GM19324 (cell line): ENCODE measurements at regions not wholly inside any gene's neighbourhood (a gene's known extent, or its start where the extent isn't known, plus 50 kb on each side); places are given as distances from the start of the nearest gene placed in this dataset.

ENCODE experiments used
- ATAC-seq: cut with Tn5 transposase; IDR thresholded peaks from one replicate; pipeline ENCODE4 v1.9.1; 2021; ENCODE audit warnings: mild to moderate bottlenecking, moderate library complexity; ENCODE audit not compliant: unreplicated experiment, low FRiP score

GRCh38 chr2:107197594-107198294 lies 311.8 kb upstream of the ST6GAL2 start:
- ATAC-seq = no peak

- no peak for ATAC-seq
Observed at GRCh38 chr2:107202962-107203591, 317.1 kb upstream of the ST6GAL2 start.

GRCh38 chr2:107215401-107216350 lies 329.7 kb upstream of the ST6GAL2 start:
- ATAC-seq = no peak

GRCh38 chr2:107218208-107218607 lies 332.2 kb upstream of the ST6GAL2 start:
- ATAC-seq = no peak

GRCh38 chr2:107222466-107222865 lies 336.5 kb upstream of the ST6GAL2 start:
- ATAC-seq = no peak

- no peak for ATAC-seq
Observed at GRCh38 chr2:107235491-107236254, 349.7 kb upstream of the ST6GAL2 start.

- ATAC-seq = no peak
Observed at GRCh38 chr2:107242811-107243210, 356.8 kb upstream of the ST6GAL2 start.

- no peak for ATAC-seq
Observed at GRCh38 chr2:107248932-107249331, 363.0 kb upstream of the ST6GAL2 start.

- ATAC-seq = no peak
Observed at GRCh38 chr2:107255744-107256143, 369.8 kb upstream of the ST6GAL2 start.

GRCh38 chr2:107258531-107259407 lies 372.8 kb upstream of the ST6GAL2 start:
- ATAC-seq = no peak

- no peak for ATAC-seq
Observed at GRCh38 chr2:107259408-107260195, 373.6 kb upstream of the ST6GAL2 start.

- ATAC-seq = no peak
Observed at GRCh38 chr2:107263628-107264027, 377.7 kb upstream of the ST6GAL2 start.

GRCh38 chr2:107264184-107264583 lies 378.2 kb upstream of the ST6GAL2 start:
- ATAC-seq = no peak

- no peak for ATAC-seq
Observed at GRCh38 chr2:107266555-107266954, 380.6 kb upstream of the ST6GAL2 start.

- ATAC-seq = no peak
Observed at GRCh38 chr2:107267086-107267485, 381.1 kb upstream of the ST6GAL2 start.

GRCh38 chr2:107276034-107276433 lies 390.1 kb upstream of the ST6GAL2 start:
- ATAC-seq = no peak

GRCh38 chr2:107278672-107279071 lies 392.7 kb upstream of the ST6GAL2 start:
- ATAC-seq = no peak

- no peak for ATAC-seq
Observed at GRCh38 chr2:107281637-107282036, 395.7 kb upstream of the ST6GAL2 start.

- no peak for ATAC-seq
Observed at GRCh38 chr2:107282135-107282534, 396.2 kb upstream of the ST6GAL2 start.
